A204.1 (cell line): ENCODE measurements at regions not wholly inside any gene's neighbourhood (a gene's known extent, or its start where the extent isn't known, plus 50 kb on each side); places are given as distances from the start of the nearest gene placed in this dataset.

Source experiments
- FAIRE-seq: peaks from 2 replicates; lab custom pipeline; 2012; peaks lifted over from hg19 to GRCh38; lab: Jason Lieb, UNC

- FAIRE-seq: no peak
These were observed 235.4 kb downstream of the PTPRU start for GRCh38 chr1:29471487-29472313.

- no peak for FAIRE-seq
These were observed 234.4 kb downstream of the PTPRU start for GRCh38 chr1:29470788-29471119.

DNA sequence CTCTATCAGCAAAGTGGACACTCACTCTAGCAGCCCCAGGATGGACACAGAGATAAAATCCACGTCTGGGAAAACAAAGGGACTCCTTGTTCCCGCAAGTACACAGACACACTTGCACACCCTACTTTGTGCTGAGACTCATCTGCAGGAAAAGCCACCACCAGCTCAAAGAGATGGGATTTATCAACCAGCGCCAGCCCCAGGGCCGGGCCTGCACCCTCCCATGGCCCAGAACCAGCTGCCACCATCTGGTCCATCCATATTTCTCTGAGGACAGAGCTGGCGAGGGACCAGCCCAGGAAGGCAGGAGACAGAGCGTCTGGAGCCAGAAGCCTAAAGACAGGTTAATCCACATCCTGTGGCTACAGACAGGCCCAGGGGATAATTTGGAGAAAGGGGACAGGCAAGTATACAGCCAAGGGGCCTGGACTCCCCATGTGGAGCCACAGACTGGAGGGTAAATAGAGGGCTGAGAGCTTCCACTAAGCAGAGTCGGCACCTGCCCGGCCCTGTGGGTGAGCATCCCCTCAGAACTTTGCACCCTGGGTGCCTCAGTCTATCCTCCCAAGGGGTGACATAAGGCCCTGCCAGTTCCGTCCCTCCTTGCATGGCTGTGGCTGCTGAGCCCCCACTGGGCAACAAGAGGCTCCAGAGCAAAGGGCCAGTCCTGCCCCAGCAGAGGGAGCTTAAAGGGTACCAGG, 233.9 kb downstream of the PTPRU start:
- no peak for FAIRE-seq

- no peak for FAIRE-seq
These were observed 233.1 kb downstream of the PTPRU start for GRCh38 chr1:29469457-29469856.

GRCh38 chr1:29467989-29468900, 231.9 kb downstream of the PTPRU start:
- no peak for FAIRE-seq

DNA sequence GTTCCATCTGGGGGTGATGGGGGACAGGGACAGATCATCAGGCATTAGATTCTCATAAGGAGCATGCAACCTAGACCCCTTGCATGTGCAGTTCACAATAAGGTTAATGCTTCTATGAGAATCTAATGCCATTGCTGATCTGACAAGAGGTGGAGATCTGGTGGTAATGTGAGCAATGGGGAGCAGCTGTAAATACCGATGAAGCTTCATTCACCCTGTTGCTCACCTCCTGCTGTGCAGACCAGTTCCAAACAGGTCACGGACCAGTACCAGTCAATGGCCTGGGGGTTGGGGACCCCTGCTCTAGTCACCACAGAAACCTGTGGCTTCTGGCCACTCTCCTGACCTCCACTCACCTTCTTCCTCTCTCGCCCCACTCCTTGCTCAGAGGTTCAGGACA, 229.9 kb downstream of the PTPRU start:
- FAIRE-seq: no peak

DNA sequence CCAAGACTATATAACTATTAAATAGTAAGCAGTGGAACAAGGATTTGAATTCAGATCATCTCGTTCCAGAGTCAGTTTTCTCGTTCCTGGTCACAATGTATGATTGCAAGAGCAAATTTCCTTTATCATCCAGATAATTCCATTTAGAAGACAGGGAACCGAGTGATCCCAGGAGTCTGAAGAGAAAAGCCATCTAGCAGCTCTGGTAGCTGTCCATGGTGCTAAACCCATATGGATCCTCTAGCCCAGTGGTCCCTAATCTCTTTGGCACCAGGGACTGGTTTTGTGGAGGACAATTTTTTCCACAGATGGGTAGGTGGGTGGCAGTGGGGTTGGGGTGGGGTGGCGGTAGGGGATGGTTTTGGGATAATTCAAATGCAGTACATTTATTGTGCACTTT, 229.4 kb downstream of the PTPRU start:
- FAIRE-seq: no peak

DNA sequence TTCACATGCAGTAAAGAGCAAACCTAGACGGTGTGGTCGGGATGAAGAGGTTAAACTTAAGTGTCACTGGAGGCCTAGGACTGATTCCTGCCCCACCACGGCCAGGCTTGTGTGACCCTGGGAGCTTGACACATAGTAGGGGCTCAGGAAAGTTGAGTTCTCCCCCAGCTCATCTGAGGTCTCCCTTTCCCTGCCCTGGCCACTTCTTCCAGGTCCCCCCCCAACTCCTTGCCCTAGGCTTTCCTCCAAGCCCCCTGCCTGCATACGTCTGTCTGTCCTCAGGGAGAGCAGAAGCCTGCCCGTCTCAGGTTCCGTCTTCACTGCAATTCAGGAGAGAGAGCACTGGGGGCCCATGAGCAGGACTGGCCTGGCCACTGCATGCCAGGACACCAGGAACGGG, 225.8 kb downstream of the PTPRU start:
- FAIRE-seq: no peak

GRCh38 chr1:29461115-29461739, 224.9 kb downstream of the PTPRU start:
- no peak for FAIRE-seq

GRCh38 chr1:29460694-29461093, 224.4 kb downstream of the PTPRU start:
- FAIRE-seq: no peak

DNA sequence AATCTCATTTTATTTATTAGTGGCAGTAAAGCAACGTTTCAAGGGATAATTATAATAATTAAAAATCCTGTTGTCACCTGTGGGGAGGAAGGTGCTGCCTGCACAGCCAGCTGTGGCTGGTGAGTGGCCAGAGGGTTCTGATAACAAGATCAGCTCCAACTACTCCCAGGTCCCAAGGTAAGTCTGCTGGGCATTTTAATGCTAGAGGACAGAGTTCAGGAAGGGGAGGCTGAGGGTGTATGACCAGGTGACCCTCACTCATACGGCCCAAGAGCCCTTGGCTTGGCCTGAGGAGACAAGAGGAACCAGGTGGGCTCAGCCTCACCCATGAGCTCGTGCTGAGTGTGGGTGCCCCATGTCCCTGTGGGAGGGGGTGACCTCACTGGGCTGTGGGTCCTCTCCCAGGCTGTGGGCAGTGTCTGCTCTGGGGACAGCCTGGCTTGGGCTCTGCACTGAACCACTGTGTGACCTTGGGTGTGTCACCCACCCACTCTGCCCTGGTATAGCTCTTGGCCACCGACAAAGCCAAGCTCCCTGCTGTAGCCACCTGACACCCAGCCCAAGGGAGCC, 223.8 kb downstream of the PTPRU start:
- FAIRE-seq: no peak

DNA sequence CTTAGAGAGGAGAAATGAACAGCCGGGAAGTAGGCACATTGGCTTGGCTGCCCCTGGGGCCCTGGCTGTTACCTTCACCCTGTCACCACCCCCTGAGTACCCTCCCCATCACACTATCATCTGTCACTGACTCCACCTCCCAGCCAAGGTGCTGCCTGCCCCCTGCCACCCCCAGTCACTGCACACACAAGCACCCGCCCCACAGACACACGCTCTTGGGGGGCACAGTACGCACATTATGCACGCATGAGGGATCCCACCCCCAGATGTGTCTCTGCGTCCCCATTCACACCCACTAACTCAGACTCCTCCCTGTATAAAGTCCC, 223.3 kb downstream of the PTPRU start:
- FAIRE-seq: no peak

- no peak for FAIRE-seq
These were observed 222.7 kb downstream of the PTPRU start for GRCh38 chr1:29458737-29459619.

DNA sequence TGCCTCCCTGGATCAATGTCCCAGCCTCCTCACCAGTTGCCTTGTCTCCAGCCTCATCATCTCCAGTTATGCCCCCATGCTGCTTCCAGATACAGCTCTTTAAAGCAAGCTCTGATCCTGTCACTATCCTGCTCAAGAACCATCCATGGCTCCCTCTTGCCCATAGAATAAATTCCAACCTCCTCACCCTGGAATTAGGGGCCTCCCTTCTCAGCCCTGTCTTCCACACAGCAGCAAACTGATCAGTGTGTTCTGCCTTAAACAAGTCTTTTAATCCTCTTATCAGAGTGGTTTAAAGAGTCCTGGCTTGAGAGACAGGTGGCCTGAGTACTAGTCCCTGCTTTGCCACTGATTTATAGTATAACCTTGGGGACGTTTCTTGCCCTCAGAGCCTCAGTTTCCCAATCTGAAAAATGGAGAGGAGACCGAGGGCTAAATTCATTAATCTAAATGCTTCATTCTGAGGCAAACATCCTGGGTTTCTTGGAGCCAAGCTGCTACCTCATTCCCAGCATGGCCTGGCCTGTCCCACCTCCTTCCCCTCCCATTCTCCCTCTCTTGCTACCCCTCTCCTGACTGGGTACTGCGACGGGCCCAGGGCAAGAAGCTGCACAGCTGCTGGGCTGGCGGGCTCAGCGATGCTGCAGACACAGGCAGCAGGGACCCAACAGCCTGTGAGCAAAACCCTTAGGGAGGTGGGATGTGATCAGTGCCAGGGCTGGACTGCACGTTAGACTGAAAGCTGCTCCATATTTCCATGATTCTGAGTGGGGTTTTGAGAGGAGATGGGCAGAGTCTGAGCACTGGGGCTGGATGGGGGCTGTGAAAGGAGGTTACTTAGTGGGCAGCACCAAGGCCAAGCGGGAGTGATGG, 221.4 kb downstream of the PTPRU start:
- no peak for FAIRE-seq

GRCh38 chr1:29456685-29457435, 220.5 kb downstream of the PTPRU start:
- FAIRE-seq: no peak

GRCh38 chr1:29455781-29456180, 219.5 kb downstream of the PTPRU start:
- FAIRE-seq: no peak

DNA sequence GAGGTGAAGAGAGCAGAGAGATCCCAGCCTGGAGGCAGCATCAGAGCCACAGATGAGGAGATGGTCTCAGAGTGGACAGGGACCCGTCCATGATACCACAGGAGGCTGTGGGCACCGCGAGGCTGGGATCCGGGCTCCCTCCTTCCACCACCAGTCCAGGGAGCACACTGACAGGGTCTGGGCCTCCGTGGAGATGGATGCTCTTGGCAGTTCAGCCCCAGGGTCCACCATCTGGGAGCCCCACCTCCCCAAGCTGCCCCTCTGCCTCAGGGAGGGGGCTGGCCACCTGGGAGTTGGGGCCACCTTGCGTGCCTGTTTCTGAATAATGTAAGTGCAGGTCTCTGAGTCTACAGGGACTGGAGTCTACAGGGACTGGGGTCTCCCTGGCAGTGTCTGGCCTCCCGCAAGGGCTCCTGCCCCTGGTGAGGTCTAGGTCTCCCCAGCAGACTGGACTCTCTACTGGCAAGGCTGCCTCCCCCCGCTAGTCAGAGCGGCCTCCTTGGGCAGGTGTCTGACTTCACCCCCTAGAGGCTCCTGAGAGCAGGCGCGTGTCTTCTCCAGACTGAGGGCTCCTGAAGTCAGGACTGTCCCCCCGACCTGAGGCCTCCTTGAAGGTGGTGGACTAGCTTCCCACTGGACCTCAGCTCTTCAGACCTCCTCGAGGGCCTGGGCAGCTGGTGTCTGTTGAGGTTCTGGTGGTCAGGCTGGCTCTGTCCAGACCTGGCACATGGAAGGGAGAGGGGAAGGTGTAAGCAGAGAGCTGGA, 218.5 kb downstream of the PTPRU start:
- FAIRE-seq: no peak

GRCh38 chr1:29453502-29454240, 217.3 kb downstream of the PTPRU start:
- FAIRE-seq: no peak
